Progenitor cell of endocrine pancreas (in vitro differentiated cells): ENCODE measurements at regions not wholly inside any gene's neighbourhood (a gene's known extent, or its start where the extent isn't known, plus 50 kb on each side); places are given as distances from the start of the nearest gene placed in this dataset.

ENCODE experiments used
- DNase-seq: peaks from one replicate; pipeline ENCODE4 v3.0.0; 2021; ENCODE audit warnings: low spot score; ENCODE audit not compliant: unreplicated experiment
- H3K27ac Mint-ChIP-seq: 2 replicates; pipeline ENCODE4 v1.8.0; 2021; ENCODE audit warnings: mild to moderate bottlenecking, moderate library complexity, mixed read lengths
- H3K27me3 Mint-ChIP-seq: 2 replicates; pipeline ENCODE4 v1.8.0; 2021; ENCODE audit warnings: mixed read lengths
- H3K36me3 Mint-ChIP-seq: 2 replicates; pipeline ENCODE4 v1.8.0; 2022; ENCODE audit warnings: mixed read lengths; ENCODE audit not compliant: insufficient read depth
- H3K4me1 Mint-ChIP-seq: 2 replicates; pipeline ENCODE4 v1.8.0; 2021; ENCODE audit warnings: low read depth, mixed read lengths
- H3K4me3 Mint-ChIP-seq: 2 replicates; pipeline ENCODE4 v1.8.0; 2021; ENCODE audit warnings: low read depth, mild to moderate bottlenecking, moderate library complexity, mixed read lengths
- H3K9me3 Mint-ChIP-seq: 2 replicates; pipeline ENCODE4 v1.8.0; 2021; ENCODE audit warnings: low read depth, mixed read lengths
- TF ChIP-seq, protein P1 (sequence below): fragments of 200-600 bp; sonication (generic); IDR thresholded peaks from one replicate; pipeline ENCODE4 v1.5.0; 2021; ENCODE audit warnings: antibody characterized with exemption, mild to moderate bottlenecking; ENCODE audit not compliant: unreplicated experiment

DNA sequence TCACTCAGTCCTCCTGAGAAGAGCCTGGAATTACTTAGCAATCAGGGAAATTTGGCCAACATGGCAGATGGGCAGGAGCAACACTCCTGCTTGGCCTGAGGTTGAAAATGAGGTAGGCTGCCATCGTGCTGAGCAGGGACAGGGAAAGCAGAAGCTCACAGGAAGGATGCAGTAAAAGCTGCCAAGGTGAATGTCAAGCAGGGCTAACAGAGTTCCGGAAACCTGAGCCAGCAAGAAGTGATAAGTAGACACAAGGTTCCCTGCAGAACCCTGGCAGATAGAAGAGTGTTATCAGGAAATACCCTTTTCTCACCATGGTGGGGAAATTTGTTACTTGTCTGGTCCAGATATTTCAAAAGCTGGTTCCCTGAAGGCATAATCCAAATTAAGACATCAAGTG, 454.3 kb upstream of the MEX3C start:
- H3K36me3 Mint-ChIP-seq = no peaks in the 10 kb centered on the region
- peaks cover 7% of the 10 kb centered on the region for H3K4me1 Mint-ChIP-seq
- no peak overlapping the region for H3K4me3 Mint-ChIP-seq
- no peak for DNase-seq
- no peaks in the 10 kb centered on the region for H3K9me3 Mint-ChIP-seq
- H3K27ac Mint-ChIP-seq = no peak overlapping the region
- TF ChIP-seq, protein P1, sequence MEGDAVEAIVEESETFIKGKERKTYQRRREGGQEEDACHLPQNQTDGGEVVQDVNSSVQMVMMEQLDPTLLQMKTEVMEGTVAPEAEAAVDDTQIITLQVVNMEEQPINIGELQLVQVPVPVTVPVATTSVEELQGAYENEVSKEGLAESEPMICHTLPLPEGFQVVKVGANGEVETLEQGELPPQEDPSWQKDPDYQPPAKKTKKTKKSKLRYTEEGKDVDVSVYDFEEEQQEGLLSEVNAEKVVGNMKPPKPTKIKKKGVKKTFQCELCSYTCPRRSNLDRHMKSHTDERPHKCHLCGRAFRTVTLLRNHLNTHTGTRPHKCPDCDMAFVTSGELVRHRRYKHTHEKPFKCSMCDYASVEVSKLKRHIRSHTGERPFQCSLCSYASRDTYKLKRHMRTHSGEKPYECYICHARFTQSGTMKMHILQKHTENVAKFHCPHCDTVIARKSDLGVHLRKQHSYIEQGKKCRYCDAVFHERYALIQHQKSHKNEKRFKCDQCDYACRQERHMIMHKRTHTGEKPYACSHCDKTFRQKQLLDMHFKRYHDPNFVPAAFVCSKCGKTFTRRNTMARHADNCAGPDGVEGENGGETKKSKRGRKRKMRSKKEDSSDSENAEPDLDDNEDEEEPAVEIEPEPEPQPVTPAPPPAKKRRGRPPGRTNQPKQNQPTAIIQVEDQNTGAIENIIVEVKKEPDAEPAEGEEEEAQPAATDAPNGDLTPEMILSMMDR = no peak
- peaks cover 13% of the 10 kb centered on the region for H3K27me3 Mint-ChIP-seq

DNA sequence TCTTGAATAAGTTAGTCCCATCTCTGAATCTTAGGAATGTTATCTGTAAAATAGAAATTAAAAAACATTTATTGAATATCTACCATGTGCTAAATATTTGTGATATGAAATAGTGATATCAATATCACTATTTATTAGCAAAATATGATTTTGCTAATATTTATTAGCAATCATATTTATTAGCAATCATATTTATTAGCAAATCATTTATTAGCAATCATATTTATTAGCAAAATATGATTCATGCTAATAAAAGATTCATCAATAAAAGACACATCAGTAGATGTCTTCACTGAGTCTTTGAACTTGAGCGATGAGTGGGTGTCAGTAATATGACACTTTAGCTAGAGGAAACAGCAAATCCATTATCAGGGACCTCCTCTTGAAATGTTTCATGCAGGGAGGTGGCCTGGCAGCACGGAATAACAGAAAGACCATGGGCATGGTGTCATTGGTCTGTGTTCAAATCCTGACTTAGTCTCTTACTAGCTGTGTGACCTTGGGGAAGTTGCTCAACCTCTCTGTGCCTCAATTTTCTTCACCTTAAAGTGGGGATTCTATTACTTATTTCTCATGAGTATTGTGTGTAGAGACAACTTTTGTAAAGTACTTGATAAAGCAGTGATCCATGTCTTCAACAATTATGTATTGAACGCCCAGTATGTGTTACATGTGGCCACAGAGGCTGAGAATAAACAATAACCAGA, 456.2 kb upstream of the MEX3C start:
- Mint-ChIP-seq H3K36me3 (no peaks in the 10 kb centered on the region), H3K4me1 (peaks cover 14% of the 10 kb centered on the region), H3K27me3 (peaks cover 17% of the 10 kb centered on the region), H3K9me3 (no peaks in the 10 kb centered on the region), H3K27ac (no peak overlapping the region), H3K4me3 (no peak overlapping the region)
- DNase-seq = no peak
- TF ChIP-seq, protein P1 = no peak

DNA sequence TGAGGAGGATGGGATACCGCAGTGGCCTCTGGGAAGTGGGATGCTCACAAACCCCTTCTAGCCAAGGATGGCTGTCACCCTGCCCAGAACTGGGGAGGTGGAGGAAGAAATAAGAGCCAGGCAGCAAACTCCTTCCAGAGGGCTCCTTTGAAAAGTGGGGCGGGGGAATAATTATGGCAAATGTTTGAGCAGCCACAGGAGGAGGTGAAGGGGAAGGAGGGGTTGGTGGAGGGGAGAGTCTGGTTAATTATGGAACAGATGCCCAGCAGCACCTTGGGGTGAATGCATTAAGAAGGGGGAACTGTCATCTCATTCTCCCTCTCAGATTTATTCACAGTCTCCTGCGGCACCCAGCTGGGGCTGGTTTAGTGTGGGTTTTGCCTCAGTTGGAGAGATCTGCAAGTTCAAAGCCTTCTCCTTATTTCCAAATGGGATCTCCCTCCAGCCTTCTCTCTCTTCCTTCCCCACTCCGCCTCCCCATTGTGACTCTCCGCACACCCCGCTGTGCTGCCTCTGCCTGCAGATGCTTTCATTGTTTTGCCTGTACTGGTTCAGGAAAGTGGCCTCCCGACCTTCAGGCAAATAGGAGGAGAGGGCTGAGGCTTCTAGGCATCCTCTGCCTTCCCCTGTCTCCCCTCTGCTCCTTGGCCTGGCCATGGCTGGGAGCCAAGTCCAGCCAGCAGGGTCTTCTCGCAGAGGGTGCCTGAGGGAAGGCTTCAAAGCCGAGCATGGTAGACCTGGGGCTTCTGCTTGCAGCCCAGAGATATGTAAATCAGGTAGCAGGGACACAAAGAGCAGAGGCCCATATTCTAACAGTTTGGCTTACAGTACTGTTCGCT, 457.2 kb upstream of the MEX3C start:
- no peak for DNase-seq
- Mint-ChIP-seq H3K27ac (no peak overlapping the region), H3K27me3 (peaks cover 25% of the 10 kb centered on the region), H3K9me3 (no peaks in the 10 kb centered on the region), H3K4me3 (no peak overlapping the region), H3K4me1 (peaks cover 20% of the 10 kb centered on the region), H3K36me3 (no peaks in the 10 kb centered on the region)
- TF ChIP-seq, protein P1 = no peak

DNA sequence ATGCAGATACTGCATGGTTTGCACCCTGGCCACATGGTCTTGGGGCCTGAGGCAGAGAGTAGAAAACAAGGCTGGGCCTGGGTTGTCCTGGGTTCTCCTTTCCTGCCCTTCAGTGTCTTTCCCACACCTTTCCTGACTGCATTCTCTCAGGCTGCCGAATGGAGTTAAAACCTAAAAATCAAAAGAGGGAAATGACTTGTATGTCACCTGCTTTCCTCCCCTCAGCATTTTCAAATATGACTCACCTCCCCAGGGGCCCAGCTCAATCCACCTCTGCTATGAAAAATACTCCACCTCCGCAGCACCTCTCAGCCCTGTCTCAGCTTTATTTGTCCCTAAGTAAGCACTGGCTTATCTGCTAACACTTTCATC, 457.8 kb upstream of the MEX3C start:
- peaks cover 23% of the 10 kb centered on the region for H3K4me1 Mint-ChIP-seq
- DNase-seq = no peak
- H3K9me3 Mint-ChIP-seq = no peaks in the 10 kb centered on the region
- TF ChIP-seq, protein P1 = no peak
- H3K27ac Mint-ChIP-seq = no peak overlapping the region
- no peak overlapping the region for H3K4me3 Mint-ChIP-seq
- H3K36me3 Mint-ChIP-seq = no peaks in the 10 kb centered on the region
- H3K27me3 Mint-ChIP-seq = peaks cover 30% of the 10 kb centered on the region

DNA sequence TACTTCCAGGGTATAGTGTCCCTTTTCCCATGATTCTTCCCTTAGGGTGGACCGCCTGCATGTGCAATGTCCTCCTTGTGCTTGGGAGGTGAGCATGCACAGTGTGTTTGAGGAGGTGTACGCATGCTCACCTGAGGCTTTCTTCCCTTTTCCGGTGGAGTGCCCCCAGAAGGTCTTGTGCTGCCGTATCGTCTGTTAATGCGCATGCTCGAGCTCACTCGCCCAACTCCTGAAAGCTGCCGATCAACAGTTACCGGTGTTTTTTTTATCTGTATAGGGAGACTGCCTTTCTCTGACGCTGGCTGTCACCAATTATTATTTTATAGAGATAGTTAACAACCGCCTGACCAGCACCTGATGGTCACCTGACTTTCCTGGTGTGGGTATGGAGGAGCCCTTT, 458.8 kb upstream of the MEX3C start:
- H3K27ac Mint-ChIP-seq = no peak overlapping the region
- no peaks in the 10 kb centered on the region for H3K36me3 Mint-ChIP-seq
- no peak overlapping the region for H3K4me3 Mint-ChIP-seq
- no peaks in the 10 kb centered on the region for H3K9me3 Mint-ChIP-seq
- DNase-seq = no peak
- peaks cover 30% of the 10 kb centered on the region for H3K27me3 Mint-ChIP-seq
- TF ChIP-seq, protein P1 = no peak
- peaks cover 23% of the 10 kb centered on the region for H3K4me1 Mint-ChIP-seq
